Left ventricle myocardium inferior (tissue), 1 donor: ENCODE measurements at regions not wholly inside any gene's neighbourhood (a gene's known extent, or its start where the extent isn't known, plus 50 kb on each side); places are given as distances from the start of the nearest gene placed in this dataset.

Source experiments
- DNase-seq: peaks from one replicate; pipeline ENCODE4 v3.0.0-alpha.2; 2020
- H3K27ac ChIP-seq: fragments of 200-600 bp; replicated peaks from 2 replicates; pipeline ENCODE4 v1.8.0; 2021
- H3K27me3 ChIP-seq: fragments of 200-600 bp; 2 replicates; pipeline ENCODE4 v1.8.0; 2021; ENCODE audit warnings: low read depth
- H3K36me3 ChIP-seq: fragments of 200-600 bp; 2 replicates; pipeline ENCODE4 v1.8.0; 2021
- H3K4me1 ChIP-seq: fragments of 200-600 bp; 2 replicates; pipeline ENCODE4 v1.8.0; 2021
- H3K4me3 ChIP-seq: fragments of 200-600 bp; 2 replicates; pipeline ENCODE4 v1.8.0; 2021; ENCODE audit warnings: mild to moderate bottlenecking, moderate library complexity
- H3K9me3 ChIP-seq: fragments of 200-600 bp; replicated peaks from 2 replicates; pipeline ENCODE4 v1.8.0; 2021
- intact Hi-C: fragments of 100-400 bp; cut with micrococcal nuclease; formaldehyde crosslinking; loops from one replicate; pipeline ENCODE4 v1.11.0; 2022
- TF ChIP-seq, protein P1 (sequence below): fragments of 200-600 bp; IDR thresholded peaks from 2 replicates; pipeline ENCODE4 v1.8.0; 2021; ENCODE audit warnings: antibody characterized with exemption, mild to moderate bottlenecking, borderline replicate concordance
- donor health status: DM: no; HTN: yes; CAD: no; lungs with severe emphysema.

DNA sequence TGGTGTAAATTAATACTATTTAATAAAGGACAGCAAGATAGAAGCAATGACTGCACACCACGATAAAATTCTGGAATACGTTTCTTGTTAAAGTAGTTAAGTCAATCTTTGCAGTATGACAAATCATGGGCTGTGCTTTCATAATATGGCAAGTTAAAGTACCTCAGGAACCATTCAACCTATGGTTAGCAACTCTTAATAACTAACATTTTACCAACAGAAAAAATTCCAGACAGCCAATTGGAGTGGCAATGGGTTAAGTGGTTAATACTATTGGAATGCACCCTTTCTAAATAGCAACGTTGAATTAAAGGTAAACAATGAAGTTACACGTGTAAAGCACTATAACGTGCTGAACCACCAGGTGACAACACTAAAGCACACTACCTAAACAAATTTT lies 72.4 kb upstream of the ZCCHC13 start:
- peaks cover 4% of the 10 kb centered on the region for H3K36me3 ChIP-seq
- H3K4me3 ChIP-seq, result no peak overlapping the region
- no peaks in the 10 kb centered on the region for H3K9me3 ChIP-seq
- peaks cover 6% of the 10 kb centered on the region for H3K4me1 ChIP-seq
- DNase-seq, result no peak
- TF ChIP-seq, protein P1, sequence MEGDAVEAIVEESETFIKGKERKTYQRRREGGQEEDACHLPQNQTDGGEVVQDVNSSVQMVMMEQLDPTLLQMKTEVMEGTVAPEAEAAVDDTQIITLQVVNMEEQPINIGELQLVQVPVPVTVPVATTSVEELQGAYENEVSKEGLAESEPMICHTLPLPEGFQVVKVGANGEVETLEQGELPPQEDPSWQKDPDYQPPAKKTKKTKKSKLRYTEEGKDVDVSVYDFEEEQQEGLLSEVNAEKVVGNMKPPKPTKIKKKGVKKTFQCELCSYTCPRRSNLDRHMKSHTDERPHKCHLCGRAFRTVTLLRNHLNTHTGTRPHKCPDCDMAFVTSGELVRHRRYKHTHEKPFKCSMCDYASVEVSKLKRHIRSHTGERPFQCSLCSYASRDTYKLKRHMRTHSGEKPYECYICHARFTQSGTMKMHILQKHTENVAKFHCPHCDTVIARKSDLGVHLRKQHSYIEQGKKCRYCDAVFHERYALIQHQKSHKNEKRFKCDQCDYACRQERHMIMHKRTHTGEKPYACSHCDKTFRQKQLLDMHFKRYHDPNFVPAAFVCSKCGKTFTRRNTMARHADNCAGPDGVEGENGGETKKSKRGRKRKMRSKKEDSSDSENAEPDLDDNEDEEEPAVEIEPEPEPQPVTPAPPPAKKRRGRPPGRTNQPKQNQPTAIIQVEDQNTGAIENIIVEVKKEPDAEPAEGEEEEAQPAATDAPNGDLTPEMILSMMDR, result no peak
- no peaks in the 10 kb centered on the region for H3K27me3 ChIP-seq
- H3K27ac ChIP-seq, result no peak overlapping the region
- intact Hi-C loops, result no loop called here

DNA sequence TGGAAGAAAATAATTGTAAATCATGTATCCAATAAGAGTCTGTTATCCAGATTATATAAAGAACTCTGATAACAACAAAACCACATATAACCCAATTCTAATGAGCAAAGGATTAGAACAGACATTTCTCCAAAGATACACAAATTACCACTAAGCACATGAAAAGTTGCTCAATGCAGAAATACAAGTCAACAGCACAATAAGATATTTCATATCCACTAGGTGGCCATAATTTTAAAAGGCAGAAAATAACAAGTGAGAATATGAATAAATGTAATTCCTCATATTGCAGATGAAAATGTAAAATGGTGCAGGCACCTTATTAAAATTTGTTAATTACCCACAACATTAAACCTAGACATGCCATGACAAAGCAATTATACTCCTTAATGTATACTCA lies 73.9 kb upstream of the ZCCHC13 start:
- Histone ChIP-seq H3K36me3 (peaks cover 4% of the 10 kb centered on the region), H3K27me3 (no peaks in the 10 kb centered on the region), H3K4me1 (peaks cover 6% of the 10 kb centered on the region), H3K27ac (no peak overlapping the region), H3K4me3 (no peak overlapping the region), H3K9me3 (no peaks in the 10 kb centered on the region)
- no peak for DNase-seq
- intact Hi-C loops, result no loop called here
- TF ChIP-seq, protein P1, result peak; percentile 15

DNA sequence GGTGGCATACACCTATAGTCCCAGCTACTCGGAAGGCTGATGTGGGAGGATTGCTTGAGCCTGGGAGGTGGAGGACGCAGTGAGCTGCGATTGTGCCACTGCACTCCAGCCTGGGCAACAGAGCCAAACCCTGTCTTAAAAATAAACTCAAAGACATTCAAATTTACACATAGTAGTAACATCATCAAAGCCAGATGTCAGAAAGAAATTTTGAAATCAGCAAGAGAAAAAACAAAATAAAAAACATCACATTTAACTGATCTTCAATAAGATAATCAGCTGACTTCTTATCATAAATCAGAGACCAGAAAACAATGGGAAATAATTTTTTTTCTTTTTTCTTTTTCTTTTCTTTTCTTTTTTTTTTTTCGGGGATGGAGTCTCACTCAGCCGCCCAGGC lies 78.9 kb upstream of the ZCCHC13 start:
- Histone ChIP-seq H3K4me1 (no peaks in the 10 kb centered on the region), H3K27me3 (no peaks in the 10 kb centered on the region), H3K4me3 (no peak overlapping the region), H3K27ac (no peak overlapping the region), H3K9me3 (no peaks in the 10 kb centered on the region), H3K36me3 (peaks cover 9% of the 10 kb centered on the region)
- intact Hi-C loops, result no loop called here
- TF ChIP-seq, protein P1, result no peak
- DNase-seq, result no peak

DNA sequence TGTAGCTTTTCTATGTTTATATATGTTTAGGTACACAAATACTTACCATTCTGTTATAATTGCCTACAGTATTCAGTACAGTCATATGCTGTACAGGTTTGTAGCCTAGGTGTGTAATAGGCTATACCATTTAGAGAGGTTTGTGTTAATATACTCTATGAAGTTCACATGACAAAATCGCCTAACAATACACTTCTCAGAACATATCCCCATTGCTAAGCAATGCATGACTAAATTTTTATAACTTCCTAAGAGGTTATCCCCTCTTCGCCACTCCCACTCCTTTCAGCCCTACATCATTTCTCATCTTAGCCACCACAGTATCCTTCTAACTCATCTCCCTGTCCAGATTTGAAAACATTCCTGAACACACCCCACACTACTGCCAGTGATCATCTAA lies 83.7 kb upstream of the ZCCHC13 start:
- no peak overlapping the region for H3K27ac ChIP-seq
- H3K27me3 ChIP-seq, result no peaks in the 10 kb centered on the region
- intact Hi-C loops, result no loop called here
- no peak for DNase-seq
- TF ChIP-seq, protein P1, result no peak
- H3K9me3 ChIP-seq, result no peaks in the 10 kb centered on the region
- peaks cover 14% of the 10 kb centered on the region for H3K36me3 ChIP-seq
- no peak overlapping the region for H3K4me3 ChIP-seq
- H3K4me1 ChIP-seq, result no peaks in the 10 kb centered on the region

DNA sequence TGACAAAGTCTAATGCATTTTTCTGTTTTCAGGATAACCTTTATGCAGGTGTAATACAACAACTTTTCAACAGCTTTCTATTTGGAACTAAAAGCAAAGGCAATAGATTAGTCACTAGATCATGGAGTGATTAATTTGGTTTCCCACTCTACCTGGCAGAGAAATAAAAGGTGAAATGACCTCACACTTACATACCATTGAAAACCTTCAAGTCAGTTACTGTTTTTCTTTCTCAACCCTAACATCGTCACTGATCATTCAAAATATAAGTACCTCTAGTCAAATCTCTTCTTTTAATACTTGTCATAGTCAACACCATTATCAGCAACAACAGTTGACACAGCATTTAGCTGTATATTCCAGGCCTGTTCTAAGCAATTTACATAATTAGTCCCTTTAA lies 85.1 kb upstream of the ZCCHC13 start:
- DNase-seq, result no peak
- H3K36me3 ChIP-seq, result peaks cover 26% of the 10 kb centered on the region
- no peaks in the 10 kb centered on the region for H3K4me1 ChIP-seq
- TF ChIP-seq, protein P1, result no peak
- intact Hi-C loops, result no loop called here
- no peak overlapping the region for H3K4me3 ChIP-seq
- H3K27me3 ChIP-seq, result no peaks in the 10 kb centered on the region
- H3K9me3 ChIP-seq, result no peaks in the 10 kb centered on the region
- no peak overlapping the region for H3K27ac ChIP-seq

DNA sequence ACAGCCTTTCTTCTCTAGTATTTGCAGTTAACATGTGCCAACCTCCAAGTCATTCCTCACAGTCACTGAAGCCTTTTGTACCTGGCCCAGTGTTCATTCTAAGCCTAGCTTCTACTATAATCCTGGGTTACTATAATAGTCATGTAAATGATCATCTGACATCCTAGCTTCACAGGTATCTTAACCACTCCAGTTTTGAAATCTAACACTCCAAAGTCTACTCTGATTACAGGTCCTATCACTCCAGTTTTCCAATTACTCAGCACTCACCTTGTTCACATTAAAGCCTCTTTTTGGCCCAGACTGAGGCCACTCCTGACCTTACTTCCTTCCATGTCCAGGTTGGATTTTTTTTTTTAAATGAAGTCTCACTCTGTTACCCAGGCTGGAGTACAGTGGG lies 87.6 kb upstream of the ZCCHC13 start:
- H3K27me3 ChIP-seq, result no peaks in the 10 kb centered on the region
- TF ChIP-seq, protein P1, result no peak
- intact Hi-C loops, result no loop called here
- H3K4me1 ChIP-seq, result peaks cover 5% of the 10 kb centered on the region
- H3K27ac ChIP-seq, result no peak overlapping the region
- H3K36me3 ChIP-seq, result peaks cover 26% of the 10 kb centered on the region
- DNase-seq, result no peak
- no peak overlapping the region for H3K4me3 ChIP-seq
- no peaks in the 10 kb centered on the region for H3K9me3 ChIP-seq
